LNCaP clone FGC (cell line): ENCODE measurements at regions not wholly inside any gene's neighbourhood (a gene's known extent, or its start where the extent isn't known, plus 50 kb on each side); places are given as distances from the start of the nearest gene placed in this dataset.

Experiments
- DNase-seq: peaks from one replicate; pipeline ENCODE4 v3.0.0-alpha.2; 2011; ENCODE audit warnings: low read depth
- H3K4me3 ChIP-seq: 2 replicates; pipeline ENCODE4 v1.5.1; 2011; ENCODE audit warnings: mild to moderate bottlenecking, low read depth, low read length, control low read depth
- CTCF ChIP-seq: IDR thresholded peaks from 2 replicates; pipeline ENCODE4 v1.5.1; 2012; ENCODE audit warnings: mild to moderate bottlenecking; ENCODE audit not compliant: control insufficient read depth, insufficient read depth; ENCODE audit errors: extremely low read depth

GRCh38 chr11:135033540-135033939 lies 621.5 kb upstream of the B3GAT1 start:
- peak; percentile 84 for TF ChIP-seq CTCF
- peak; percentile 27 for DNase-seq
- H3K4me3 ChIP-seq = no peak overlapping the region

GRCh38 chr11:135031205-135031989 lies 619.4 kb upstream of the B3GAT1 start:
- no peak overlapping the region for H3K4me3 ChIP-seq
- DNase-seq = no peak
- TF ChIP-seq CTCF = no peak

GRCh38 chr11:135027461-135027860 lies 615.4 kb upstream of the B3GAT1 start:
- no peak for TF ChIP-seq CTCF
- peak; percentile 33 for DNase-seq
- no peak overlapping the region for H3K4me3 ChIP-seq

- H3K4me3 ChIP-seq = no peak overlapping the region
- no peak for TF ChIP-seq CTCF
- no peak for DNase-seq
These were observed 611.5 kb upstream of the B3GAT1 start for GRCh38 chr11:135023499-135023898.

- DNase-seq = peak; percentile 13
- no peak overlapping the region for H3K4me3 ChIP-seq
- no peak for TF ChIP-seq CTCF
These were observed 610.4 kb upstream of the B3GAT1 start for GRCh38 chr11:135022454-135022853.

GRCh38 chr11:135019899-135020298 lies 607.9 kb upstream of the B3GAT1 start:
- H3K4me3 ChIP-seq = no peak overlapping the region
- DNase-seq = no peak
- TF ChIP-seq CTCF = no peak
